Body of pancreas (tissue), 4 donors: ENCODE measurements at regions not wholly inside any gene's neighbourhood (a gene's known extent, or its start where the extent isn't known, plus 50 kb on each side); places are given as distances from the start of the nearest gene placed in this dataset.

Source experiments
- POLR2A ChIP-seq, 3 donors: fragments of 450-650 bp; IDR thresholded peaks; one replicate each; pipeline ENCODE4 v1.6.1; 2016; ENCODE audit warnings: antibody characterized with exemption in 3 of 3, mild to moderate bottlenecking in 2 of 3
- TF ChIP-seq, protein P1 (sequence below), 7 experiments: fragments of 450-650 bp in 4 of 7; fragments of 200-600 bp in 3 of 7; sonication (generic) in 3 of 7; IDR thresholded peaks; one replicate each; pipeline ENCODE4 v1.5.1; 2016 to 2019; ENCODE audit warnings: antibody characterized with exemption in 7 of 7

DNA sequence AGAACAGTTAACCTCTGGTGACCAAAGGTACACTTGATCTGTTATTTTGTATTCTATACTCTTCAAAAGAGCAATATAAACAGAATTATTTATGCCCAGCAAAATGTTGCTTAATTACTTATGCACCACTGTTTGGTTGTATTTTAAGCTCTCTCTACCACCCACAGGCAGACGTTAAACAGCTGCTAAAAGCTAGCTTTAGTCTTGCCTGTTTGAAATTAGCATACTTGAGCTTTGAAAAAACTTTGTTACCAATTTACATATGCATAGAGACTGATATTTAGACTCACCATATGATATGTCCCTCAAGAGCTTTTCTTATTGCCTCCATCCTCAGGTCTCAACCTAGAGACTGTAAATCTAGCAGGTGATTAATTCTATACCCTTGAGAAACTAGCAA is 426.9 kb downstream of the NR4A2 start:
- TF ChIP-seq, protein P1, sequence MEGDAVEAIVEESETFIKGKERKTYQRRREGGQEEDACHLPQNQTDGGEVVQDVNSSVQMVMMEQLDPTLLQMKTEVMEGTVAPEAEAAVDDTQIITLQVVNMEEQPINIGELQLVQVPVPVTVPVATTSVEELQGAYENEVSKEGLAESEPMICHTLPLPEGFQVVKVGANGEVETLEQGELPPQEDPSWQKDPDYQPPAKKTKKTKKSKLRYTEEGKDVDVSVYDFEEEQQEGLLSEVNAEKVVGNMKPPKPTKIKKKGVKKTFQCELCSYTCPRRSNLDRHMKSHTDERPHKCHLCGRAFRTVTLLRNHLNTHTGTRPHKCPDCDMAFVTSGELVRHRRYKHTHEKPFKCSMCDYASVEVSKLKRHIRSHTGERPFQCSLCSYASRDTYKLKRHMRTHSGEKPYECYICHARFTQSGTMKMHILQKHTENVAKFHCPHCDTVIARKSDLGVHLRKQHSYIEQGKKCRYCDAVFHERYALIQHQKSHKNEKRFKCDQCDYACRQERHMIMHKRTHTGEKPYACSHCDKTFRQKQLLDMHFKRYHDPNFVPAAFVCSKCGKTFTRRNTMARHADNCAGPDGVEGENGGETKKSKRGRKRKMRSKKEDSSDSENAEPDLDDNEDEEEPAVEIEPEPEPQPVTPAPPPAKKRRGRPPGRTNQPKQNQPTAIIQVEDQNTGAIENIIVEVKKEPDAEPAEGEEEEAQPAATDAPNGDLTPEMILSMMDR (IDR thresholded peaks at IDR 0.05), result no peak
- no peak for TF ChIP-seq POLR2A (IDR thresholded peaks at IDR 0.05)
